ENCODE measurements at regions not wholly inside any gene's neighbourhood (a gene's known extent, or its start where the extent isn't known, plus 50 kb on each side); places are given as distances from the start of the nearest gene placed in this dataset.
A peak's percentile ranks its signal among the peaks of the same experiment; 100 is the strongest.

GRCh38 chr14:85471156-85471555 lies 58.8 kb upstream of the FLRT2 start:
- H3K9me1 ChIP-seq (replicated peaks; ENCODE audit: control insufficient read depth, extremely low read depth, insufficient read depth, low read length) = no peaks in the 10 kb centered on the region
- H3K27ac ChIP-seq (ENCODE audit: insufficient read depth, low read depth, low read length) = peak overlapping the region; percentile 97
- no peaks in the 10 kb centered on the region for H3K36me3 ChIP-seq (ENCODE audit: control insufficient read depth in 2 of 2, extremely low read depth in 1 of 2, insufficient read depth in 2 of 2, low read length in 2 of 2)
- H3K4me2 ChIP-seq (ENCODE audit: insufficient read depth, low read length) = peak overlapping the region; percentile 6
- TSS peak; percentile 72 for BruUV-seq (replicated peaks)
- TF ChIP-seq FOS (IDR thresholded peaks at IDR 0.05; ENCODE audit: borderline replicate concordance, insufficient read depth, low read length) = no peak
- TF ChIP-seq CTCF (IDR thresholded peaks at IDR 0.05; ENCODE audit: extremely low read depth in 1 of 2, insufficient read depth in 1 of 2, low read depth in 1 of 2, low read length in 2 of 2) = no peak
- no peak for TF ChIP-seq EZH2 (IDR thresholded peaks at IDR 0.05; ENCODE audit: borderline replicate concordance, low read depth, low read length, severe bottlenecking)
- TF ChIP-seq GATA2 (IDR thresholded peaks at IDR 0.05; ENCODE audit: insufficient read depth, insufficient read length, low read depth, low read length) = no peak
- TF ChIP-seq POLR2A (IDR thresholded peaks at IDR 0.05; ENCODE audit: low read depth, low read length) = no peak
- TF ChIP-seq JUN (IDR thresholded peaks at IDR 0.05; ENCODE audit: borderline replicate concordance, insufficient read depth, insufficient read length, low read depth) = no peak
- no peak for TF ChIP-seq POLR2AphosphoS5 (IDR thresholded peaks at IDR 0.05; ENCODE audit: insufficient read depth, low read depth, low read length)
- TF ChIP-seq MYC (IDR thresholded peaks at IDR 0.05; ENCODE audit: low read depth, low read length) = no peak
- H3K4me1 ChIP-seq (ENCODE audit: control insufficient read depth, extremely low read depth, insufficient read depth, low read length) = peaks cover 54% of the 10 kb centered on the region
- intact Hi-C loops (cut with micrococcal nuclease) (loop anchor here (1.0 to 5.0 kb wide), 12 partner anchors 45 to 1464 kb away; no protein-coding TSS in a partner anchor), dilution Hi-C loops (cut with MboI; ENCODE audit: extremely low pct_ligation_motif_present, low sequenced_read_pairs) (no loop called here)
- H3K9ac ChIP-seq (replicated peaks; ENCODE audit: extremely low read depth, insufficient read depth, low read length) = peak overlapping the region; percentile 45
- H2AFZ ChIP-seq (ENCODE audit: low read depth, low read length) = no peak overlapping the region
- H3K27me3 ChIP-seq (ENCODE audit: control insufficient read depth in 2 of 2, insufficient read depth in 2 of 2, low read length in 2 of 2) = no peaks in the 10 kb centered on the region
- H3K79me2 ChIP-seq (ENCODE audit: control insufficient read depth, insufficient read depth, low read length) = no peaks in the 10 kb centered on the region
- ChIA-PET CTCF (interaction anchor here (1.6 kb wide), 1 partner anchor 57 kb away, joined by 17 read pairs; no protein-coding TSS in a partner anchor), POLR2A (interaction anchor here (1.3 kb wide), 1 partner anchor 57 kb away, joined by 13 read pairs; the partner anchor contains the start of gene FLRT2)
- FAIRE-seq (no peak), DNase-seq (ENCODE audit: low read depth, low spot score) (no peak)
- no peak overlapping the region for H3K4me3 ChIP-seq (replicated peaks in 1 of 3; ENCODE audit: insufficient read depth in 1 of 3, low read depth in 1 of 3, low read length in 3 of 3)
- no peaks in the 10 kb centered on the region for H3K9me3 ChIP-seq (replicated peaks; ENCODE audit: control insufficient read depth, insufficient read depth, low read length)
- no peaks in the 10 kb centered on the region for H4K20me1 ChIP-seq (replicated peaks; ENCODE audit: control insufficient read depth, extremely low read depth, insufficient read depth, low read length)
